ENCODE measurements at regions not wholly inside any gene's neighbourhood (a gene's known extent, or its start where the extent isn't known, plus 50 kb on each side); places are given as distances from the start of the nearest gene placed in this dataset.

GRCh38 chr13:89923736-89924135 lies 1423.8 kb upstream of the MIR17HG start:
- DNase-seq = no peak
- no peaks in the 10 kb centered on the region for H3K9me3 ChIP-seq
- no peaks in the 10 kb centered on the region for H3K4me1 ChIP-seq
- no peak overlapping the region for H3K27ac ChIP-seq
- 90 to 93% methylated on average over 2 of the region's 2 CpGs for WGBS, 2 donors
- no peaks in the 10 kb centered on the region for H3K27me3 ChIP-seq
- intact Hi-C loops (cut with DNase I) = no loop called here
- no peaks in the 10 kb centered on the region for H3K36me3 ChIP-seq
- no peak for TF ChIP-seq POLR2A (IDR thresholded peaks at IDR 0.05)
- H3K4me3 ChIP-seq = no peak overlapping the region

GRCh38 chr13:89925107-89925506 lies 1422.4 kb upstream of the MIR17HG start:
- no peak for TF ChIP-seq CTCF (IDR thresholded peaks at IDR 0.05)
- no peak for TF ChIP-seq POLR2A (IDR thresholded peaks at IDR 0.05)
- TF ChIP-seq EP300 (IDR thresholded peaks at IDR 0.05) = no peak
- TF ChIP-seq POLR2AphosphoS5 (IDR thresholded peaks at IDR 0.05) = no peak
- intact Hi-C loops (cut with DNase I) = no loop called here
- Histone ChIP-seq H3K4me3 (no peak overlapping the region), H3K27ac (no peak overlapping the region), H3K9me3 (no peaks in the 10 kb centered on the region), H3K36me3 (no peaks in the 10 kb centered on the region), H3K27me3 (no peaks in the 10 kb centered on the region), H3K4me1 (no peaks in the 10 kb centered on the region)
- 15 to 52% methylated on average over 2 of the region's 2 CpGs for WGBS, 2 donors
- no peak for DNase-seq

- no peak overlapping the region for H3K4me3 ChIP-seq
- no peaks in the 10 kb centered on the region for H3K4me1 ChIP-seq
- no peak for DNase-seq
- no peaks in the 10 kb centered on the region for H3K9me3 ChIP-seq
- intact Hi-C loops (cut with DNase I) = no loop called here
- H3K27ac ChIP-seq = no peak overlapping the region
- no peaks in the 10 kb centered on the region for H3K36me3 ChIP-seq
- 47 to 62% methylated on average over 2 of the region's 2 CpGs for whole genome bisulfite sequencing, 2 donors
- no peaks in the 10 kb centered on the region for H3K27me3 ChIP-seq
- TF ChIP-seq EP300 (IDR thresholded peaks at IDR 0.05) (no peak), POLR2A (IDR thresholded peaks at IDR 0.05) (no peak), CTCF (IDR thresholded peaks at IDR 0.05) (no peak), POLR2AphosphoS5 (IDR thresholded peaks at IDR 0.05) (no peak)
Measured at GRCh38 chr13:89930861-89931260, 1416.6 kb upstream of the MIR17HG start.

- Histone ChIP-seq H3K27me3 (no peaks in the 10 kb centered on the region), H3K9me3 (no peaks in the 10 kb centered on the region), H3K36me3 (no peaks in the 10 kb centered on the region), H3K27ac (no peak overlapping the region), H3K4me3 (no peak overlapping the region), H3K4me1 (no peaks in the 10 kb centered on the region)
- DNase-seq = no peak
- intact Hi-C loops (cut with DNase I) = no loop called here
- TF ChIP-seq CTCF (IDR thresholded peaks at IDR 0.05) = no peak
- TF ChIP-seq EP300 (IDR thresholded peaks at IDR 0.05) = no peak
- TF ChIP-seq POLR2A (IDR thresholded peaks at IDR 0.05) = no peak
- TF ChIP-seq POLR2AphosphoS5 (IDR thresholded peaks at IDR 0.05) = no peak
- 90 to 91% methylated on average over 8 of the region's 8 CpGs for WGBS, 2 donors
Measured at GRCh38 chr13:89932902-89933301, 1414.6 kb upstream of the MIR17HG start.

- no peak for DNase-seq
- TF ChIP-seq EP300 (IDR thresholded peaks at IDR 0.05) = no peak
- TF ChIP-seq POLR2A (IDR thresholded peaks at IDR 0.05) = no peak
- no peak for TF ChIP-seq CTCF (IDR thresholded peaks at IDR 0.05)
- TF ChIP-seq POLR2AphosphoS5 (IDR thresholded peaks at IDR 0.05) = no peak
- no peaks in the 10 kb centered on the region for H3K4me1 ChIP-seq
- no peaks in the 10 kb centered on the region for H3K27me3 ChIP-seq
- 73 to 83% methylated on average over 4 of the region's 4 CpGs for WGBS, 2 donors
- no peaks in the 10 kb centered on the region for H3K9me3 ChIP-seq
- H3K36me3 ChIP-seq = no peaks in the 10 kb centered on the region
- no peak overlapping the region for H3K27ac ChIP-seq
- intact Hi-C loops (cut with DNase I) = no loop called here
- no peak overlapping the region for H3K4me3 ChIP-seq
Measured at GRCh38 chr13:89936256-89936655, 1411.2 kb upstream of the MIR17HG start.

Data from sigmoid colon (tissue), 6 donors.